NAMALWA (cell line): ENCODE measurements at regions not wholly inside any gene's neighbourhood (a gene's known extent, or its start where the extent isn't known, plus 50 kb on each side); places are given as distances from the start of the nearest gene placed in this dataset.

Experiments
- DNase-seq: peaks from one replicate; pipeline ENCODE4 v3.0.0-alpha.2; 2015; ENCODE audit warnings: low spot score

GRCh38 chr2:78457269-78457668, 568.2 kb upstream of the REG3G start:
- DNase-seq: no peak

GRCh38 chr2:78465707-78466106, 559.8 kb upstream of the REG3G start:
- no peak for DNase-seq

DNA sequence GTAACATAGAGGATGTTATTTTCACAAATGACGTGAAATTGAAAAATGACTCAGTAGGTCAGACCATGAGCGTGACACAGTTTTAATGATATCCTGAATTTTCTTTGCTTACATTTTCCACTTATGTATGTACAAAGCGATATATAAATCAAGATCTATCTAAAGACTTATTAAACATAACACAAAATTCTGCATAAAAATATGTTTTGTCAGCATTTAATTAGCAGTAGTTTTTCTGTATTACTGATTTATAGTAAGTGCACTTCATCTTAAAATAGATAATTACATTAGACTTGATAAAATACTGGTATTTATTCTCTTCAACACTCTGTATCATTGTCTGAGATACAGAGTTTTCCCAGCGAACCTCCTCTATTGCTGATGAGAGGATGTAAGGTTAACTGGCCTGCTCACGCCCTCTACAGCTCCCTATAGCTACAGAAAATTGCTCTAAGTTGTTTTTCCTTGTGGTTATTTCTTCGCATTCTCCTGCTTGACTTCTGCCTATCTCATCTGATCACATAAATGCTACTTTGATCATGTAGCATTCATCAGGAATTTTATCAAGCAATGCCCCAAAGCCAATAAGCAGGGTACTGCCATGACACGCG, 548.8 kb upstream of the REG3G start:
- DNase-seq: no peak

GRCh38 chr2:78486565-78486964, 538.9 kb upstream of the REG3G start:
- no peak for DNase-seq

- DNase-seq: no peak
Measured at GRCh38 chr2:78498125-78498524, 527.4 kb upstream of the REG3G start.

DNA sequence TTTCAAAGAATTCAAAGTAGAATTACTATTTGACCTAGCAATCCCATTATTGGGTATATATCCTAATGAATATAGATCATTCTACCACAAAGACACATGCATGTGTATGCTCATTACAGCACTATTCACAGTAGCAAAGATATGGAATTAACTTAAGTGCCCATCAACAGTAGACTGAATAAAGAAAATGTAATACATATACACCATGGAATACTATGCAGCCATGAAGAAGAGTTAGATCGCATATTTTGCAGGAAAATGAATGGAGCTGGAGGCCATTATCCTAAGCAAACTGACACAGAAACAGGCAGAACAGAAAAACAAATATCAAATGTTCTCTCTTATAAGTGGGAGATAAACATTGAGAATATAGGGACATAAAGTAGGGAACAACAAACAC, 519.2 kb upstream of the REG3G start:
- DNase-seq: no peak

- DNase-seq: no peak
Measured at GRCh38 chr2:78521938-78522337, 503.6 kb upstream of the REG3G start.

GRCh38 chr2:78532762-78533379, 492.6 kb upstream of the REG3G start:
- DNase-seq: no peak

GRCh38 chr2:78535395-78535794, 490.1 kb upstream of the REG3G start:
- no peak for DNase-seq

DNA sequence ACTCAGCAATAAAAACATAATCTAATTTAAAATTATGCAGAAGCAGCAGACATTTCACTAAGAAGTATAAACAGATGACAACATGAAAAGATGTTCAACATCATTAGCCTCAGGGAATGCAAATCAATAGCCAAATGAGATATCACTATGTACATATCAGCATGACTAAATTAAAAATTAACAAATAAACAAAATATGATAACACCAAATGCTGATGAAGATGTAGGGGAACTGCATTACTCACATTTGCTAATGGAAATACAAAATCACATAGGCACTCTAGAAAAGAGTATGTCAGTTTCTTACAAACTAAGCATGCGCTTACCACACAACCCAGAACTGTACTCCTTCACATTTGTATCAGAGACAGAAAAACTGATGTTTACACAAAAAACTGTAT, 487.2 kb upstream of the REG3G start:
- no peak for DNase-seq

DNA sequence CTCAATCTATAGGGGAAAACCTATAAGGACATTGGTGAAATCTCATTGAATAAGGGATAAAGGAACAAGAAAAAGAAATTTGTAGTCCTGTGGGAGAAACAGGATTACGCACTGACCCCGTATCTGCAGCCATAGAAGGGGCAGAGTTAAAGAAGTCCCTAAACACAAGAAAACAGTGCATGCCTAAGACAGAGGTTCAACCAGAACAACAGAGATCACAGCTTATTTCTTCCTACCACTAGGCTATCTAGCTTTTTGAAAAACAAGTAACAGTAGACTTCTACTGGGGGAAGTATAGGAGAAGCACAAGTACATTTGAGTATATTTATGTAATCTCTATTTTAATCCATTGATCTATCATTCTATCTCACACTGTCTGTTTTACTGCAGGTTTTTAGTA, 485.2 kb upstream of the REG3G start:
- DNase-seq: no peak

- no peak for DNase-seq
Measured at GRCh38 chr2:78541088-78541450, 484.4 kb upstream of the REG3G start.

- DNase-seq: no peak
Measured at GRCh38 chr2:78541451-78542267, 483.8 kb upstream of the REG3G start.

DNA sequence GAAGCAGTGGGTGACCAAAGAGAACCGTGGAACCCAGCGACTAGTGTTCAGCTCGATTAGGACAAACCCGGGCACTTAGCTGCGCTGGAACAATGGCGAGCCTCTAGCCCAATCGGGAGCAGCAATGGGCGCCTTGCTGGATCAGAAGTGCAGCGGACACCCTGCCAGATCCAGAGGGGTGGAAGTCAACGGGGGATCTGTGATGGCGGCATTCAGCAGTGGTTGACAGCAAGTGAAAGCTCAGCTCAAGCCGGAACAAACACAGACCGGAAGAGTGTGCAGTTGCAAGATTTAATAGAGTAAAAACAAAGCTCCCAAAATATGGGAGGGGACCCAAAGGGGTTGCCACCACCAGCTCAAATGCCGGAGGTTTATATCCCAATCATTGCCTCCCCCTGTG, 478.7 kb upstream of the REG3G start:
- DNase-seq: no peak

DNA sequence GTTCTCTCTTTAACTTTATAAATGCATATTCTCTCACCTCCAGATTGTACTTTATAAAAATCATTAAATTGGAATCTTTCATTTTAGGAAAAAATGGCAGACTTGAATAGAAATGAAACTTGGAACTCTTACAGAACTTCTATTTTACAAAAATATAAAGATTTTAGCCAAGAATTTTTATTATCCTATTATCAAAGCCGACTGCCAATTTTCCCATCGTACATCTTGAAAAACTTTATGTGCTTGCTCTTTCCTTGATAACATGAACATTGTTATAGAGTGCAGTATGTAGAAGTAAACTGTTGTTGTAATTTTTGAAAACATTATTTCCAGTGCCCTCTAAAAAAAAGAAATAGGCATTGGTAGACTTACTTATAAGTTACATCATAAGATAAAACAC, 475.7 kb upstream of the REG3G start:
- DNase-seq: no peak

DNA sequence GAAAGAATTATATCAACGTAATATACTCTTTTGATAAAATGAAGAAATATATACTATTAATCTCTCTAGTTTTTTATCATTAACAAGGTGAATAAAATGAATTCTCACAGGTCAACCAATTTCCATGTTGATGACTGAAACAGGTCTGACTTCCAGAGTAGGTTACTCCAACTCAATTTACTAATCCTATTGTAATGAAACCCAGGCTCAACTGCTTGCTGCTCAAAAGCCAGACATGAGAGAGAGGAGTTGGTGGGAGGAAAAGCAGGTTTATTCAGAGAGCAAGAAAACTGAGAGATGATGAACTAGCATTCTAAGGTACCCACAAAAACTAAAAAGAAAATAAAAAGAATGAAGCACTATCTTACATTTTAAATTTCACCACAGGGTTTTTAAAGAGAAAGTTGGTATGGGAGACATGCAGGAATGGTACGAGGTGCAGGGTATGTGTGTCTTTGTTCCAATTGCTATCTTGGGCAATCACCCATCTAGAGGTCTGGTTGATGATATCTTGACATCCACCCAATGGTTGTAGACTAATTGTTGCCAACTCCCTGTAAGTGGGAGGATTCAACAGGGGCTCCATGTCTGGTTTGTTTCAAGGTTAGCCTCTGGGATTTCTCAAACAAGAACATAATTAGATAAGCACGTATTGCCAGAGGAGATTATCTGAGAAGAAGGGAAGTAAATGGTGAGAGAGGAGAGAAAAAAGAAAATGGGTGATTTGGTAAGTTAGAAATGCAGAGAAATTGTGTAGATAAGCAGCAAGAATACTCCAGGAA, 471.4 kb upstream of the REG3G start:
- DNase-seq: no peak

DNA sequence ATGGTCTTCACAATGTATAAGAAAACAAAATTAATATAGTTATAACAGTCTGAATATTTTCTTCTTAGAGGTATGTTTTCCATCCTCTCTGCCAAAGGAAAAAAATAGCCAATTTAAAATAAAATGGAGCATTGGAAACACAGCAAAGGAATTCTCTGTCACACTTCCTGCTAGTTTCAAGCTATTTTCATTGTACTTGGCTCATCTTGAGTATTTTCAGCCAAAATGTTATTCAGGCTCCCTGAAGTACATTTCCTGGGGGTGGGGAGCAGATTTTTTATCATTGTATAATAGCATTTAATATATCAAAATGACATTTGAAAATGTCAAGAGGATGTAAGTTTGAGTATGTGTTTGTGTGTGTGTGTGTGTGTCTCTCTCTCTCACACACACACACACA, 463.6 kb upstream of the REG3G start:
- DNase-seq: no peak

- no peak for DNase-seq
Measured at GRCh38 chr2:78564666-78565065, 460.8 kb upstream of the REG3G start.

GRCh38 chr2:78568782-78569373, 456.6 kb upstream of the REG3G start:
- DNase-seq: no peak

DNA sequence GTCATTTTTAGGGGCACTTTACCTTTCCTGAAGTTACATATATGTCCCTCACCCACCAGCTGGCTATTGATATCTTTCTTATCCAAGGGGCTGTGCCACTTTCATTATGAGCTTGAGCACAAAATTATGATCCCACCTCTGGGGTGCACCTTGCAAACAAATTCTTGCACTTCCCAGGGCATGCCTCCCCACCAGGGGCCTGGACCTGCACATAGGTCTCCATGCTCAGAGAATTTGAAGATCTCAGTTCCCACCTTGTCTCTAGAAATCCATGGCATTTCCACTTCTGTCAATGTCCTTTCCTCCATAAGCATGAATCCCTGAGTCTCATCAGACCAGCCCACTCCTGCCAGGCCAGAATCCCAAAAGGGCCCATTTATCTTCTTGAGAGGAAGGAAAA, 449.1 kb upstream of the REG3G start:
- DNase-seq: no peak

DNA sequence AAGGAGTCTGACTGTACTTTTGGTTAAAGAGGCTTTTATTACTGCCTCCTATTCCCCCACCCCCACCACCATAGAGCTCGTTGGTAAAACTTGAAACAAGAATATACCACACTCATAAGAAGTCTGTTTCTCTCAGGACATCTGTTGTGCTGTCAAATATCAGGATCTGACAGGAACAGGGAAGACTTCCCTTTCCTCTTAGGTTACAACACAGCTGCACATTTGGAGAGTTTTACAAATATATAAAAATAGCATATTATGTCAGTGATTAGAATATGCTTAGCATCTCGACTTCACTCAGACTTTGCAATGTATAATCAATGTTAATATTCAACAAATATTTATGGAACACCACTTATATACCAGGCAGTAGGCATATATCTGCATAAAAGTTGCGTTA, 439.6 kb upstream of the REG3G start:
- DNase-seq: no peak

- no peak for DNase-seq
Measured at GRCh38 chr2:78586316-78586715, 439.2 kb upstream of the REG3G start.
